Activated naive CD8-positive, alpha-beta T cell treated with anti-CD3 and anti-CD28 coated beads, Interleukin-2, amount 10 ng/mL, durations not matched to agents 7 days and 5 days (primary cell): ENCODE measurements at regions not wholly inside any gene's neighbourhood (a gene's known extent, or its start where the extent isn't known, plus 50 kb on each side); places are given as distances from the start of the nearest gene placed in this dataset.

Experiments
- ATAC-seq: fragments of 150-1000 bp; cut with Tn5 transposase; one replicate; pipeline ENCODE4 v1.10.0; 2021; ENCODE audit warnings: low read depth, moderate library complexity
- POLR2A ChIA-PET: fragments of 350-600 bp; sonication (Branson Sonifier 250); formaldehyde crosslinking; loops from one replicate; lab custom pipeline; 2021; ENCODE audit warnings: antibody characterized with exemption; lab: Charles Lee
- DNase-seq: peaks from one replicate; pipeline ENCODE4 v3.0.0; 2021
- H3K27ac Mint-ChIP-seq: one replicate; pipeline ENCODE4 v1.8.0; 2022; ENCODE audit warnings: mild to moderate bottlenecking, mixed read lengths
- H3K27me3 Mint-ChIP-seq: one replicate; pipeline ENCODE4 v1.8.0; 2022; ENCODE audit warnings: mild to moderate bottlenecking, moderate library complexity, mixed read lengths
- H3K36me3 Mint-ChIP-seq: one replicate; pipeline ENCODE4 v1.8.0; 2021; ENCODE audit warnings: mild to moderate bottlenecking, mixed read lengths
- H3K4me1 Mint-ChIP-seq: one replicate; pipeline ENCODE4 v1.8.0; 2021; ENCODE audit warnings: mixed read lengths
- H3K4me3 Mint-ChIP-seq: one replicate; pipeline ENCODE4 v1.8.0; 2022; ENCODE audit warnings: mild to moderate bottlenecking, moderate library complexity, mixed read lengths
- H3K9me3 Mint-ChIP-seq: one replicate; pipeline ENCODE4 v1.8.0; 2021; ENCODE audit warnings: mixed read lengths

- Mint-ChIP-seq H3K4me3 (no peak overlapping the region), H3K4me1 (no peaks in the 10 kb centered on the region), H3K9me3 (no peaks in the 10 kb centered on the region), H3K36me3 (no peaks in the 10 kb centered on the region), H3K27me3 (no peaks in the 10 kb centered on the region), H3K27ac (no peak overlapping the region)
- POLR2A ChIA-PET: no interaction called here
- ATAC-seq (no peak), DNase-seq (no peak)
These were observed 112.6 kb upstream of the TBX20 start for GRCh38 chr7:35366167-35367155.

GRCh38 chr7:35365523-35365922 lies 111.6 kb upstream of the TBX20 start:
- POLR2A ChIA-PET: no interaction called here
- Mint-ChIP-seq H3K9me3 (no peaks in the 10 kb centered on the region), H3K4me3 (no peak overlapping the region), H3K4me1 (no peaks in the 10 kb centered on the region), H3K27ac (no peak overlapping the region), H3K36me3 (no peaks in the 10 kb centered on the region), H3K27me3 (no peaks in the 10 kb centered on the region)
- DNase-seq (no peak), ATAC-seq (no peak)

- DNase-seq: no peak
- POLR2A ChIA-PET: no interaction called here
- H3K36me3 Mint-ChIP-seq: no peaks in the 10 kb centered on the region
- no peaks in the 10 kb centered on the region for H3K4me1 Mint-ChIP-seq
- H3K9me3 Mint-ChIP-seq: no peaks in the 10 kb centered on the region
- peaks cover 4% of the 10 kb centered on the region for H3K27me3 Mint-ChIP-seq
- no peak overlapping the region for H3K4me3 Mint-ChIP-seq
- no peak for ATAC-seq
- H3K27ac Mint-ChIP-seq: no peak overlapping the region
These were observed 108.4 kb upstream of the TBX20 start for GRCh38 chr7:35362341-35362740.

- no peaks in the 10 kb centered on the region for H3K4me1 Mint-ChIP-seq
These were observed 105.5 kb upstream of the TBX20 start for GRCh38 chr7:35359423-35359822.

GRCh38 chr7:35356495-35356894 lies 102.6 kb upstream of the TBX20 start:
- H3K27me3 Mint-ChIP-seq: peaks cover 7% of the 10 kb centered on the region
- H3K4me3 Mint-ChIP-seq: no peak overlapping the region
- H3K36me3 Mint-ChIP-seq: no peaks in the 10 kb centered on the region
- no peaks in the 10 kb centered on the region for H3K9me3 Mint-ChIP-seq
- POLR2A ChIA-PET: no interaction called here
- H3K27ac Mint-ChIP-seq: no peak overlapping the region
- ATAC-seq (no peak), DNase-seq (no peak)
- H3K4me1 Mint-ChIP-seq: no peaks in the 10 kb centered on the region

More at GRCh38 chr7:35359423-35359822, 105.5 kb upstream of the TBX20 start:
- H3K27me3 Mint-ChIP-seq: peaks cover 6% of the 10 kb centered on the region
- no peak for ATAC-seq
- H3K4me3 Mint-ChIP-seq: no peak overlapping the region
- DNase-seq: no peak
- H3K27ac Mint-ChIP-seq: no peak overlapping the region
- H3K36me3 Mint-ChIP-seq: no peaks in the 10 kb centered on the region
- POLR2A ChIA-PET: no interaction called here
- H3K9me3 Mint-ChIP-seq: no peaks in the 10 kb centered on the region

GRCh38 chr7:35355911-35356310 lies 102.0 kb upstream of the TBX20 start:
- ATAC-seq (no peak), DNase-seq (no peak)
- POLR2A ChIA-PET: no interaction called here
- Mint-ChIP-seq H3K4me1 (no peaks in the 10 kb centered on the region), H3K27ac (no peak overlapping the region), H3K36me3 (no peaks in the 10 kb centered on the region), H3K27me3 (peaks cover 9% of the 10 kb centered on the region), H3K4me3 (no peak overlapping the region), H3K9me3 (no peaks in the 10 kb centered on the region)

- ATAC-seq (no peak), DNase-seq (no peak)
- H3K4me1 Mint-ChIP-seq: no peaks in the 10 kb centered on the region
- POLR2A ChIA-PET: no interaction called here
- no peaks in the 10 kb centered on the region for H3K9me3 Mint-ChIP-seq
- no peak overlapping the region for H3K27ac Mint-ChIP-seq
- H3K27me3 Mint-ChIP-seq: peaks cover 9% of the 10 kb centered on the region
- no peaks in the 10 kb centered on the region for H3K36me3 Mint-ChIP-seq
- H3K4me3 Mint-ChIP-seq: no peak overlapping the region
These were observed 101.3 kb upstream of the TBX20 start for GRCh38 chr7:35355199-35355598.

GRCh38 chr7:35353481-35353880 lies 99.6 kb upstream of the TBX20 start:
- H3K27ac Mint-ChIP-seq: no peak overlapping the region
- H3K4me3 Mint-ChIP-seq: no peak overlapping the region
- no peaks in the 10 kb centered on the region for H3K4me1 Mint-ChIP-seq
- peaks cover 8% of the 10 kb centered on the region for H3K27me3 Mint-ChIP-seq
- DNase-seq (no peak), ATAC-seq (no peak)
- no peaks in the 10 kb centered on the region for H3K9me3 Mint-ChIP-seq
- POLR2A ChIA-PET: no interaction called here
- H3K36me3 Mint-ChIP-seq: no peaks in the 10 kb centered on the region

- Mint-ChIP-seq H3K27me3 (peaks cover 8% of the 10 kb centered on the region), H3K27ac (no peak overlapping the region), H3K9me3 (no peaks in the 10 kb centered on the region), H3K4me1 (no peaks in the 10 kb centered on the region), H3K4me3 (no peak overlapping the region), H3K36me3 (no peaks in the 10 kb centered on the region)
- POLR2A ChIA-PET: no interaction called here
- ATAC-seq (no peak), DNase-seq (no peak)
These were observed 97.6 kb upstream of the TBX20 start for GRCh38 chr7:35351466-35351865.

GRCh38 chr7:35348611-35349400 lies 94.9 kb upstream of the TBX20 start:
- Mint-ChIP-seq H3K9me3 (no peaks in the 10 kb centered on the region), H3K27me3 (peaks cover 6% of the 10 kb centered on the region), H3K36me3 (no peaks in the 10 kb centered on the region), H3K4me1 (no peaks in the 10 kb centered on the region), H3K27ac (no peak overlapping the region), H3K4me3 (no peak overlapping the region)
- POLR2A ChIA-PET: no interaction called here
- DNase-seq (no peak), ATAC-seq (no peak)

GRCh38 chr7:35342786-35343185 lies 88.9 kb upstream of the TBX20 start:
- no peaks in the 10 kb centered on the region for H3K27me3 Mint-ChIP-seq
- DNase-seq (no peak), ATAC-seq (no peak)
- no peaks in the 10 kb centered on the region for H3K9me3 Mint-ChIP-seq
- H3K27ac Mint-ChIP-seq: no peak overlapping the region
- H3K4me3 Mint-ChIP-seq: no peak overlapping the region
- H3K4me1 Mint-ChIP-seq: no peaks in the 10 kb centered on the region
- POLR2A ChIA-PET: no interaction called here
- no peaks in the 10 kb centered on the region for H3K36me3 Mint-ChIP-seq

- no peaks in the 10 kb centered on the region for H3K4me1 Mint-ChIP-seq
- DNase-seq (no peak), ATAC-seq (no peak)
- H3K9me3 Mint-ChIP-seq: no peaks in the 10 kb centered on the region
- H3K36me3 Mint-ChIP-seq: no peaks in the 10 kb centered on the region
- no peak overlapping the region for H3K4me3 Mint-ChIP-seq
- POLR2A ChIA-PET: no interaction called here
- no peak overlapping the region for H3K27ac Mint-ChIP-seq
- no peaks in the 10 kb centered on the region for H3K27me3 Mint-ChIP-seq
These were observed 85.9 kb upstream of the TBX20 start for GRCh38 chr7:35339811-35340210.

- H3K27me3 Mint-ChIP-seq: no peaks in the 10 kb centered on the region
- ATAC-seq (no peak), DNase-seq (no peak)
- H3K9me3 Mint-ChIP-seq: no peaks in the 10 kb centered on the region
- no peaks in the 10 kb centered on the region for H3K4me1 Mint-ChIP-seq
- no peaks in the 10 kb centered on the region for H3K36me3 Mint-ChIP-seq
- POLR2A ChIA-PET: no interaction called here
- no peak overlapping the region for H3K27ac Mint-ChIP-seq
- H3K4me3 Mint-ChIP-seq: no peak overlapping the region
These were observed 82.5 kb upstream of the TBX20 start for GRCh38 chr7:35336444-35336843.

- H3K27me3 Mint-ChIP-seq: peaks cover 2% of the 10 kb centered on the region
- no peaks in the 10 kb centered on the region for H3K36me3 Mint-ChIP-seq
- ATAC-seq (no peak), DNase-seq (no peak)
- POLR2A ChIA-PET: no interaction called here
- no peak overlapping the region for H3K27ac Mint-ChIP-seq
- H3K4me3 Mint-ChIP-seq: no peak overlapping the region
- H3K9me3 Mint-ChIP-seq: no peaks in the 10 kb centered on the region
- no peaks in the 10 kb centered on the region for H3K4me1 Mint-ChIP-seq
These were observed 80.6 kb upstream of the TBX20 start for GRCh38 chr7:35334506-35334905.
